WTC11 (cell line): ENCODE measurements at regions not wholly inside any gene's neighbourhood (a gene's known extent, or its start where the extent isn't known, plus 50 kb on each side); places are given as distances from the start of the nearest gene placed in this dataset.

Source experiments
- ATAC-seq: fragments of 200-7000 bp; cut with Tn5 transposase; 2 replicates; pipeline ENCODE4 v1.10.0; 2021; ENCODE audit warnings: mild to moderate bottlenecking, moderate library complexity
- CTCF ChIA-PET: fragments of 300-600 bp; sonication (Branson Sonifier 250); formaldehyde crosslinking; loops from one replicate; lab custom pipeline; 2021; ENCODE audit warnings: antibody characterized with exemption; lab: Charles Lee
- POLR2A ChIA-PET: fragments of 350-600 bp; sonication (Branson Sonifier 250); formaldehyde crosslinking; loops from one replicate; lab custom pipeline; 2021; ENCODE audit warnings: antibody characterized with exemption; lab: Charles Lee
- DNase-seq: peaks from one replicate; pipeline ENCODE4 v3.0.0; 2021; ENCODE audit warnings: low spot score
- H3K27ac Mint-ChIP-seq: 2 replicates; pipeline ENCODE4 v1.8.0; 2021; ENCODE audit warnings: mixed read lengths
- H3K27me3 Mint-ChIP-seq: 2 replicates; pipeline ENCODE4 v1.8.0; 2021; ENCODE audit warnings: low read depth, mild to moderate bottlenecking, moderate library complexity, mixed read lengths
- H3K36me3 Mint-ChIP-seq: 2 replicates; pipeline ENCODE4 v1.8.0; 2021; ENCODE audit warnings: mixed read lengths
- H3K4me1 Mint-ChIP-seq: 2 replicates; pipeline ENCODE4 v1.8.0; 2022; ENCODE audit warnings: mixed read lengths
- H3K4me3 Mint-ChIP-seq: 2 replicates; pipeline ENCODE4 v1.8.0; 2021; ENCODE audit warnings: mild to moderate bottlenecking, moderate library complexity, mixed read lengths
- H3K9me3 Mint-ChIP-seq: 2 replicates; pipeline ENCODE4 v1.8.0; 2021; ENCODE audit warnings: mixed read lengths
- CREM ChIP-seq: sonication (generic); formaldehyde crosslinking; IDR thresholded peaks from 2 replicates; pipeline ENCODE4 v1.8.1; 2022; ENCODE audit warnings: mild to moderate bottlenecking, missing genetic modification reagents, moderate library complexity
- E2F5 ChIP-seq: sonication (generic); formaldehyde crosslinking; IDR thresholded peaks from 2 replicates; pipeline ENCODE4 v1.8.1; 2022; ENCODE audit warnings: mild to moderate bottlenecking, moderate library complexity, missing genetic modification reagents
- ELF4 ChIP-seq: sonication (generic); formaldehyde crosslinking; IDR thresholded peaks from 2 replicates; pipeline ENCODE4 v1.8.1; 2022; ENCODE audit warnings: low read depth, mild to moderate bottlenecking, moderate library complexity, missing genetic modification reagents
- FOXP1 ChIP-seq: sonication (generic); formaldehyde crosslinking; IDR thresholded peaks from 2 replicates; pipeline ENCODE4 v1.8.0; 2022; ENCODE audit warnings: missing genetic modification reagents, mild to moderate bottlenecking, moderate library complexity, borderline replicate concordance
- HMGA2 ChIP-seq: fragments of 250-450 bp; sonication (Bioruptor Pico); IDR thresholded peaks from 2 replicates; pipeline ENCODE4 v1.4.0; 2021; ENCODE audit warnings: mild to moderate bottlenecking, moderate library complexity
- IRF2 ChIP-seq: sonication (generic); formaldehyde crosslinking; IDR thresholded peaks from 2 replicates; pipeline ENCODE4 v1.8.0; 2022; ENCODE audit warnings: low read depth, missing genetic modification reagents, borderline replicate concordance
- NFATC4 ChIP-seq: fragments of 250-450 bp; sonication (Bioruptor Pico); IDR thresholded peaks from 2 replicates; pipeline ENCODE4 v1.9.0; 2021; ENCODE audit warnings: mild to moderate bottlenecking
- NR3C1 ChIP-seq: sonication (generic); formaldehyde crosslinking; conservative IDR thresholded peaks from 2 replicates; pipeline ENCODE4 v1.8.1; 2023; ENCODE audit warnings: low read depth, mild to moderate bottlenecking, missing genetic modification reagents
- OVOL2 ChIP-seq: fragments of 250-450 bp; sonication (Bioruptor Pico); IDR thresholded peaks from 2 replicates; pipeline ENCODE4 v1.9.0; 2021; ENCODE audit warnings: mild to moderate bottlenecking, borderline replicate concordance
- TP53 ChIP-seq: sonication (generic); formaldehyde crosslinking; IDR thresholded peaks from 2 replicates; pipeline ENCODE4 v1.8.1; 2023; ENCODE audit warnings: mild to moderate bottlenecking, missing genetic modification reagents
- ZNF138 ChIP-seq: sonication (generic); formaldehyde crosslinking; conservative IDR thresholded peaks from 2 replicates; pipeline ENCODE4 v1.8.1; 2022; ENCODE audit warnings: mild to moderate bottlenecking, moderate library complexity, missing genetic modification reagents
- ZNF219 ChIP-seq: sonication (generic); formaldehyde crosslinking; IDR thresholded peaks from 2 replicates; pipeline ENCODE4 v1.8.0; 2023; ENCODE audit warnings: missing genetic modification reagents, mild to moderate bottlenecking, borderline replicate concordance
- ZNF263 ChIP-seq: sonication (generic); formaldehyde crosslinking; IDR thresholded peaks from 2 replicates; pipeline ENCODE4 v1.8.1; 2022; ENCODE audit warnings: low read depth, mild to moderate bottlenecking, moderate library complexity, missing genetic modification reagents
- ZNF423 ChIP-seq: fragments of 250-450 bp; sonication (Bioruptor Pico); IDR thresholded peaks from 2 replicates; pipeline ENCODE4 v2.1.2; 2022; ENCODE audit warnings: mild to moderate bottlenecking, moderate library complexity
- TF ChIP-seq, protein P1 (sequence below): sonication (generic); formaldehyde crosslinking; IDR thresholded peaks from 2 replicates; pipeline ENCODE4 v1.8.0; 2023; ENCODE audit warnings: missing genetic modification reagents
- TF ChIP-seq, protein P2 (sequence below): sonication (generic); formaldehyde crosslinking; IDR thresholded peaks from 2 replicates; pipeline ENCODE4 v1.8.1; 2023; ENCODE audit warnings: mild to moderate bottlenecking, missing genetic modification reagents, borderline replicate concordance
- TF ChIP-seq, protein P3 (sequence below): sonication (generic); formaldehyde crosslinking; IDR thresholded peaks from 2 replicates; pipeline ENCODE4 v1.8.0; 2022; ENCODE audit warnings: mild to moderate bottlenecking, missing genetic modification reagents
- TF ChIP-seq, protein P4 (sequence below): fragments of 250-450 bp; sonication (Bioruptor Pico); IDR thresholded peaks from 2 replicates; pipeline ENCODE4 v2.1.2; 2022; ENCODE audit warnings: mild to moderate bottlenecking, moderate library complexity
- TF ChIP-seq, protein P5 (sequence below): sonication (generic); formaldehyde crosslinking; IDR thresholded peaks from 2 replicates; pipeline ENCODE4 v1.8.1; 2022; ENCODE audit warnings: missing genetic modification reagents, borderline replicate concordance
- TF ChIP-seq, protein P6 (sequence below): sonication (generic); formaldehyde crosslinking; IDR thresholded peaks from 2 replicates; pipeline ENCODE4 v1.8.0; 2022; ENCODE audit warnings: missing genetic modification reagents
- TF ChIP-seq, protein P7 (sequence below): sonication (generic); formaldehyde crosslinking; IDR thresholded peaks from 2 replicates; pipeline ENCODE4 v1.8.1; 2022; ENCODE audit warnings: low read depth, mild to moderate bottlenecking, moderate library complexity, missing genetic modification reagents, borderline replicate concordance

DNA sequence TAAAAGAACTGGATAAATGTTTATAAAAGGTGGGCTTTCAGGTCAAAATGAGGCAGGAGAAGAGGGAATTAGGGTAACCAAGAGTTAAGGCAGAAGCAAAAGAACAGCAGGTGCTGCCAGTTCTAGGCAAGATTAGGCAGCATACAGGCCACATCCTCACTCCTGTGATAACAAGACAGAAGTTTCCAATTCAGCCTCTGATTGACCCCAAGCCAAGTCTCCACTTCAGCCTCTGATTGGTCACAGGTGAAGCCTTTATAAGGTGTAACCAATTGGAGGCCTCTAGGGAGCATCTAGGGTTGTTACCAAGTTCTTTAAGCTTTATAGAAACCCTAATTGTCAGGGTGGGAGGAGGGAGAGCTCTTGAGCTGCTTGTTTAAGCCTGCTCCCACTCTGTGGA is 160.8 kb downstream of the MATN1 start:
- no peaks in the 10 kb centered on the region for H3K4me1 Mint-ChIP-seq
- peaks cover 66% of the 10 kb centered on the region for H3K9me3 Mint-ChIP-seq
- TF ChIP-seq, protein P1, sequence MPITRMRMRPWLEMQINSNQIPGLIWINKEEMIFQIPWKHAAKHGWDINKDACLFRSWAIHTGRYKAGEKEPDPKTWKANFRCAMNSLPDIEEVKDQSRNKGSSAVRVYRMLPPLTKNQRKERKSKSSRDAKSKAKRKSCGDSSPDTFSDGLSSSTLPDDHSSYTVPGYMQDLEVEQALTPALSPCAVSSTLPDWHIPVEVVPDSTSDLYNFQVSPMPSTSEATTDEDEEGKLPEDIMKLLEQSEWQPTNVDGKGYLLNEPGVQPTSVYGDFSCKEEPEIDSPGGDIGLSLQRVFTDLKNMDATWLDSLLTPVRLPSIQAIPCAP = no peak
- TF ChIP-seq CREM (no peak), NR3C1 (no peak), ELF4 (CRISPR knock-in tag) (no peak), E2F5 (CRISPR knock-in tag) (no peak), ZNF138 (CRISPR knock-in tag) (no peak), NFATC4 (CRISPR knock-in tag) (no peak), OVOL2 (CRISPR knock-in tag) (no peak), ZNF263 (CRISPR knock-in tag) (no peak), HMGA2 (CRISPR knock-in tag) (no peak), FOXP1 (CRISPR knock-in tag) (no peak), IRF2 (no peak)
- TF ChIP-seq, protein P2, sequence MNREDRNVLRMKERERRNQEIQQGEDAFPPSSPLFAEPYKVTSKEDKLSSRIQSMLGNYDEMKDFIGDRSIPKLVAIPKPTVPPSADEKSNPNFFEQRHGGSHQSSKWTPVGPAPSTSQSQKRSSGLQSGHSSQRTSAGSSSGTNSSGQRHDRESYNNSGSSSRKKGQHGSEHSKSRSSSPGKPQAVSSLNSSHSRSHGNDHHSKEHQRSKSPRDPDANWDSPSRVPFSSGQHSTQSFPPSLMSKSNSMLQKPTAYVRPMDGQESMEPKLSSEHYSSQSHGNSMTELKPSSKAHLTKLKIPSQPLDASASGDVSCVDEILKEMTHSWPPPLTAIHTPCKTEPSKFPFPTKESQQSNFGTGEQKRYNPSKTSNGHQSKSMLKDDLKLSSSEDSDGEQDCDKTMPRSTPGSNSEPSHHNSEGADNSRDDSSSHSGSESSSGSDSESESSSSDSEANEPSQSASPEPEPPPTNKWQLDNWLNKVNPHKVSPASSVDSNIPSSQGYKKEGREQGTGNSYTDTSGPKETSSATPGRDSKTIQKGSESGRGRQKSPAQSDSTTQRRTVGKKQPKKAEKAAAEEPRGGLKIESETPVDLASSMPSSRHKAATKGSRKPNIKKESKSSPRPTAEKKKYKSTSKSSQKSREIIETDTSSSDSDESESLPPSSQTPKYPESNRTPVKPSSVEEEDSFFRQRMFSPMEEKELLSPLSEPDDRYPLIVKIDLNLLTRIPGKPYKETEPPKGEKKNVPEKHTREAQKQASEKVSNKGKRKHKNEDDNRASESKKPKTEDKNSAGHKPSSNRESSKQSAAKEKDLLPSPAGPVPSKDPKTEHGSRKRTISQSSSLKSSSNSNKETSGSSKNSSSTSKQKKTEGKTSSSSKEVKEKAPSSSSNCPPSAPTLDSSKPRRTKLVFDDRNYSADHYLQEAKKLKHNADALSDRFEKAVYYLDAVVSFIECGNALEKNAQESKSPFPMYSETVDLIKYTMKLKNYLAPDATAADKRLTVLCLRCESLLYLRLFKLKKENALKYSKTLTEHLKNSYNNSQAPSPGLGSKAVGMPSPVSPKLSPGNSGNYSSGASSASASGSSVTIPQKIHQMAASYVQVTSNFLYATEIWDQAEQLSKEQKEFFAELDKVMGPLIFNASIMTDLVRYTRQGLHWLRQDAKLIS = no peak
- TF ChIP-seq, protein P3, sequence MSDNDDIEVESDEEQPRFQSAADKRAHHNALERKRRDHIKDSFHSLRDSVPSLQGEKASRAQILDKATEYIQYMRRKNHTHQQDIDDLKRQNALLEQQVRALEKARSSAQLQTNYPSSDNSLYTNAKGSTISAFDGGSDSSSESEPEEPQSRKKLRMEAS (CRISPR knock-in tag) = no peak
- TF ChIP-seq, protein P4, sequence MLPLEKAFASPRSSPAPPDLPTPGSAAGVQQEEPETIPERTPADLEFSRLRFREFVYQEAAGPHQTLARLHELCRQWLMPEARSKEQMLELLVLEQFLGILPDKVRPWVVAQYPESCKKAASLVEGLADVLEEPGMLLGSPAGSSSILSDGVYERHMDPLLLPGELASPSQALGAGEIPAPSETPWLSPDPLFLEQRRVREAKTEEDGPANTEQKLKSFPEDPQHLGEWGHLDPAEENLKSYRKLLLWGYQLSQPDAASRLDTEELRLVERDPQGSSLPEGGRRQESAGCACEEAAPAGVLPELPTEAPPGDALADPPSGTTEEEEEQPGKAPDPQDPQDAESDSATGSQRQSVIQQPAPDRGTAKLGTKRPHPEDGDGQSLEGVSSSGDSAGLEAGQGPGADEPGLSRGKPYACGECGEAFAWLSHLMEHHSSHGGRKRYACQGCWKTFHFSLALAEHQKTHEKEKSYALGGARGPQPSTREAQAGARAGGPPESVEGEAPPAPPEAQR = no peak
- POLR2A ChIA-PET = no interaction called here
- no peak for DNase-seq
- no peak overlapping the region for H3K4me3 Mint-ChIP-seq
- H3K27ac Mint-ChIP-seq = no peak overlapping the region
- ATAC-seq = no peak
- H3K36me3 Mint-ChIP-seq = peaks cover 19% of the 10 kb centered on the region
- CTCF ChIA-PET = no interaction called here
- H3K27me3 Mint-ChIP-seq = no peaks in the 10 kb centered on the region

GRCh38 chr1:30551603-30552002 is 171.8 kb downstream of the MATN1 start:
- no peaks in the 10 kb centered on the region for H3K36me3 Mint-ChIP-seq
- ChIA-PET POLR2A (no interaction called here), CTCF (no interaction called here)
- ATAC-seq (no peak), DNase-seq (no peak)
- peaks cover 3% of the 10 kb centered on the region for H3K27me3 Mint-ChIP-seq
- no peak overlapping the region for H3K27ac Mint-ChIP-seq
- H3K4me1 Mint-ChIP-seq = no peaks in the 10 kb centered on the region
- H3K4me3 Mint-ChIP-seq = no peak overlapping the region
- H3K9me3 Mint-ChIP-seq = peaks cover 10% of the 10 kb centered on the region
- TF ChIP-seq ZNF219 (CRISPR knock-in tag) (no peak), TP53 (CRISPR knock-in tag) (no peak), ZNF423 (CRISPR knock-in tag) (no peak), ZNF138 (CRISPR knock-in tag) (no peak)
- TF ChIP-seq, protein P5, sequence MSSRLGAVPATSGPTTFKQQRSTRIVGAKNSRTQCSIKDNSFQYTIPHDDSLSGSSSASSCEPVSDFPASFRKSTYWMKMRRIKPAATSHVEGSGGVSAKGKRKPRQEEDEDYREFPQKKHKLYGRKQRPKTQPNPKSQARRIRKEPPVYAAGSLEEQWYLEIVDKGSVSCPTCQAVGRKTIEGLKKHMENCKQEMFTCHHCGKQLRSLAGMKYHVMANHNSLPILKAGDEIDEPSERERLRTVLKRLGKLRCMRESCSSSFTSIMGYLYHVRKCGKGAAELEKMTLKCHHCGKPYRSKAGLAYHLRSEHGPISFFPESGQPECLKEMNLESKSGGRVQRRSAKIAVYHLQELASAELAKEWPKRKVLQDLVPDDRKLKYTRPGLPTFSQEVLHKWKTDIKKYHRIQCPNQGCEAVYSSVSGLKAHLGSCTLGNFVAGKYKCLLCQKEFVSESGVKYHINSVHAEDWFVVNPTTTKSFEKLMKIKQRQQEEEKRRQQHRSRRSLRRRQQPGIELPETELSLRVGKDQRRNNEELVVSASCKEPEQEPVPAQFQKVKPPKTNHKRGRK (CRISPR knock-in tag) = no peak
- TF ChIP-seq, protein P6, sequence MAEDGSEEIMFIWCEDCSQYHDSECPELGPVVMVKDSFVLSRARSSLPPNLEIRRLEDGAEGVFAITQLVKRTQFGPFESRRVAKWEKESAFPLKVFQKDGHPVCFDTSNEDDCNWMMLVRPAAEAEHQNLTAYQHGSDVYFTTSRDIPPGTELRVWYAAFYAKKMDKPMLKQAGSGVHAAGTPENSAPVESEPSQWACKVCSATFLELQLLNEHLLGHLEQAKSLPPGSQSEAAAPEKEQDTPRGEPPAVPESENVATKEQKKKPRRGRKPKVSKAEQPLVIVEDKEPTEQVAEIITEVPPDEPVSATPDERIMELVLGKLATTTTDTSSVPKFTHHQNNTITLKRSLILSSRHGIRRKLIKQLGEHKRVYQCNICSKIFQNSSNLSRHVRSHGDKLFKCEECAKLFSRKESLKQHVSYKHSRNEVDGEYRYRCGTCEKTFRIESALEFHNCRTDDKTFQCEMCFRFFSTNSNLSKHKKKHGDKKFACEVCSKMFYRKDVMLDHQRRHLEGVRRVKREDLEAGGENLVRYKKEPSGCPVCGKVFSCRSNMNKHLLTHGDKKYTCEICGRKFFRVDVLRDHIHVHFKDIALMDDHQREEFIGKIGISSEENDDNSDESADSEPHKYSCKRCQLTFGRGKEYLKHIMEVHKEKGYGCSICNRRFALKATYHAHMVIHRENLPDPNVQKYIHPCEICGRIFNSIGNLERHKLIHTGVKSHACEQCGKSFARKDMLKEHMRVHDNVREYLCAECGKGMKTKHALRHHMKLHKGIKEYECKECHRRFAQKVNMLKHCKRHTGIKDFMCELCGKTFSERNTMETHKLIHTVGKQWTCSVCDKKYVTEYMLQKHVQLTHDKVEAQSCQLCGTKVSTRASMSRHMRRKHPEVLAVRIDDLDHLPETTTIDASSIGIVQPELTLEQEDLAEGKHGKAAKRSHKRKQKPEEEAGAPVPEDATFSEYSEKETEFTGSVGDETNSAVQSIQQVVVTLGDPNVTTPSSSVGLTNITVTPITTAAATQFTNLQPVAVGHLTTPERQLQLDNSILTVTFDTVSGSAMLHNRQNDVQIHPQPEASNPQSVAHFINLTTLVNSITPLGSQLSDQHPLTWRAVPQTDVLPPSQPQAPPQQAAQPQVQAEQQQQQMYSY (CRISPR knock-in tag) = no peak
- TF ChIP-seq, protein P7, sequence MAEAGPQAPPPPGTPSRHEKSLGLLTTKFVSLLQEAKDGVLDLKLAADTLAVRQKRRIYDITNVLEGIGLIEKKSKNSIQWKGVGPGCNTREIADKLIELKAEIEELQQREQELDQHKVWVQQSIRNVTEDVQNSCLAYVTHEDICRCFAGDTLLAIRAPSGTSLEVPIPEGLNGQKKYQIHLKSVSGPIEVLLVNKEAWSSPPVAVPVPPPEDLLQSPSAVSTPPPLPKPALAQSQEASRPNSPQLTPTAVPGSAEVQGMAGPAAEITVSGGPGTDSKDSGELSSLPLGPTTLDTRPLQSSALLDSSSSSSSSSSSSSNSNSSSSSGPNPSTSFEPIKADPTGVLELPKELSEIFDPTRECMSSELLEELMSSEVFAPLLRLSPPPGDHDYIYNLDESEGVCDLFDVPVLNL (CRISPR knock-in tag) = no peak
